ENCODE measurements at regions not wholly inside any gene's neighbourhood (a gene's known extent, or its start where the extent isn't known, plus 50 kb on each side); places are given as distances from the start of the nearest gene placed in this dataset.

DNA sequence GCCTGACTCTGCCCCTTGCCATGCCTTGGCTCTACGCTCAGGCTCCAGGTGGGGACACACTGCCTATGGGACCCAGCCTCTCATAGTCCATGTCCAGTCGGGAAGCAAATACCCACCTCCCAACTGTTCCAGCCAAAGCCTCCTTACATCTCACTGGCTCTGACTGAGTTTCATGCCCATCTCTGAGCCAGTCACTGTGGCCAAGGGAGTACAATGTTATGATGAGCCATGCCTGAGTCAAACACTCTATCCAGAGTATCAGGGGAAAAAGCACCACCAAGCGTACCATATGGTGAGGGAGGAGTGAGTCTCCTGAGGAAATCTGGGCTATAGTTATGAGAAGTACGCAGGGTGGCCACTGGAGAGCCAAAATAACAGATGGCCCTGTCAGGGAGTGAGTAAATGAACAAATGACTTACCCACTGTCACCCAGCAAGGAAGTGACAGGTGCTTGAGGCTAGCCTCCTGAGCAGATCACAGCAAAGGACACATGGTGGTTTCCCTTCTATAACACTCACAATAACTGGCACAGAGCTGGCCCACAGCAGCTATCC is 236.6 kb upstream of the GJB5 start:
- DNase-seq, result no peak

DNA sequence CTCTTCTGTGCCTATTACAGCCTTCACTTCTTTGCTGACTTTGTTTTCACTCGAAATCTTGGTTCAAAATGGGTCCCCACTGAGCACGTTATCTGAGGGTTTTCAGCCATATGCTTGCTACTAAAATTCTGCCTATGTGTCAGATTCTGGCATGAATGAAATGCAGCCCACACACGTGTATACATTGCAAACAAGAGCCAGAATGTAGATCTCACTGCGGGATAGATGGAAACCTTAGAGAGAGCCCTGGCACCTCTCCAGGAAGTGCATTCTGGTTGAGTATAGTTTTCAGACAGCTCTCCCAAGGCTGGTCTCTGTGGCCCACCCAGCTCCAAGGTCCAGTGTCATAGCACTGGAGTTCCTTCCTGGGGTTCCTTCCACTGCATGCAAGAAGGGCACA is 234.7 kb upstream of the GJB5 start:
- DNase-seq, result no peak

DNA sequence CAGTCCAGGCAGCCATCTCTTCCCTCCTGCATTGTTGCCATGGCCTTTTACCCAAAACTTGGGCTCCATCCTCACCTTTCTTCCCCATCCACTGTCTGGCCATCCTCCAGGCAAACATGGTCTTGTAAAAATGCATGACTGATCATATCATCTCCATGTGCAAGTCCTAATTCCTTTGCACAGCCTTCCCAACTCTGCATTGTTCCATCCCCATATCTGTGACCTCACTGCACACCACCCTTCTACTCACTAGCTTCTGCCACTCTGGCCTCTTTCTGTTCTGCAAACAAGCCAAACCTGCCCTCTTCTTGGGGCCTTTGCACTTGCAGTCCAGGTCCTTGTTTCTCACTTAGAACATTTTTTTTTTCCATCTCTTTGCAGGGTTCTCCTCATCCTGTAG is 230.1 kb upstream of the GJB5 start:
- no peak for DNase-seq

DNA sequence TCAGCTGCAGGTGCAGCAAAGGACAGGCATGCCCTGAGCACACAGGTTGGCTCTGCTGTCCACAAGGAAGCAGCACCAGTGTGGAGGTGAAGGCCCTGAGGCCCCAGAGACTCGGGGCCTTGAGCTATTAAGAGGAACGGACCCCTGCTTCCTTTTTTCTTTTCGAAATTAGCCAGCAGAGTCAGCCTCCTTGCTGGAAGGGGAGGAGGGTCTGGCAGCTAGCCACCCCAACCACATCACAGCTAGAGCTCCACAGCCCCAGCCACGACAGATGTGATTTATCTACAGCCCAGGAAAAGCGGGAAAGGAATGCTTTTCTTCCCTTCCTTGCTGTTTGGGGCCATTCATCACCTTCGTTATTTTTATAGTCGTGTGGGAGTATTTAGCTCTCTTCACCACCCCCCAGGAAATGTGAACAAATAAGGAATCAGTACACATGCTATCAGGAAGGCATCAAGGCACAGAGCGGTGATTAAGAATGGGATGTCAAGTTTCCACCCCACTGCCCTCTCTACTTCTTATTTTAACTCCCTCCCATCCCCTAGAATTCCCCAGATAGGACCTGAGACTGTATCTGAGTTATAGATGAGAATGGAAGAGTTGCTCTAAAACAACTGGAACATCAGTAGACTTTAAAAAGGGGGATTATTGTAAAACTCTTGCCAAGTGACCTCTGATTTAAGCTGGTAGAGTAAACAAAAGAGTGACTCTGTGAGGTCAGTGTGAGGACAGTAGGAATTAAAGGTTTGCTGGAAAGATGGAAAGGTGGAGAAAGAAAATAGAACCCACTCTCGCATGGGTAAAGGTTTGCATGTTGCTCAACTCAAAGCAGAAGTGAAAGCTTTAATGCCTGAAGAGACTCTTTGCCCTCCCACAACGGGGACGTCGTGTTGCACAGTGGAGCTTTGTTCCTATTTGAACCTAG is 224.7 kb upstream of the GJB5 start:
- DNase-seq, result no peak

DNA sequence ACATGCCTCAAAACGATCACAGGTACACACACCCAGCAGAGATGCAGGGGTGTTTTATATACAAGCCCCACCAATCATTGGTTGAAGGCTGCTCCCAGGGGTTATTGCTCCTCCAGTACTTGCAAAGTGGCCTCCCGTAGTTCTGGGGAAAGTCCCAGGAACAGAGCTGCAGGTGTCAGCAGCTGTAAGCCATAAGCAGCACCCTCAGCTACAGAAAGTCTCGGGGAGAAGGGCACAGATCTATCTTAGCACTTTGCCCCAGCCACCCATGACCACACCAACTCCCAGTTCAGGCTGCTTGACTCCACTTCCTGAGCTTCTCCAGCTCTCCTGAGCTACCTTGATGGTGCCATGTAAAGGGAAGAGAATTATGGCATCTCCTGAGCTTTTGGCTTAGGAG is 222.7 kb upstream of the GJB5 start:
- no peak for DNase-seq

DNA sequence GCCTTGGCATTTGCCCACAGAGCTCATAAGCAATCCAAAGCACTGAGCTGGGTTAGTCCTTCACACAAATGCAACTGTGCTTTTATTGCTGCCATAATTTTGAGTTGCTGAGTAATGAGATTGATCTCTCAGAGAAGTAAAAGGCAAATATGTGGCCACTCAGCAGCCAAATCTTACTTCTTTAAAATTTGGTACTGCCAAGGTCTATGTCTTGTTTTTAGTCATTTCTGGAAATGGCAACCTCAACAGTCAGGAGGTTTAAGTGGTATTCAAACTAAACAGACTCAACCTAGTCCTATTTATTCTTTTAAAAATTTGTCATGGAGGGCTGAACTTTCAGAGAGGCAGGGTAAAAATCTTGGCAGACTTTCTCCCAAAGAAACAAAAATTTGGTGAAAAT is 216.4 kb upstream of the GJB5 start:
- DNase-seq, result no peak

DNA sequence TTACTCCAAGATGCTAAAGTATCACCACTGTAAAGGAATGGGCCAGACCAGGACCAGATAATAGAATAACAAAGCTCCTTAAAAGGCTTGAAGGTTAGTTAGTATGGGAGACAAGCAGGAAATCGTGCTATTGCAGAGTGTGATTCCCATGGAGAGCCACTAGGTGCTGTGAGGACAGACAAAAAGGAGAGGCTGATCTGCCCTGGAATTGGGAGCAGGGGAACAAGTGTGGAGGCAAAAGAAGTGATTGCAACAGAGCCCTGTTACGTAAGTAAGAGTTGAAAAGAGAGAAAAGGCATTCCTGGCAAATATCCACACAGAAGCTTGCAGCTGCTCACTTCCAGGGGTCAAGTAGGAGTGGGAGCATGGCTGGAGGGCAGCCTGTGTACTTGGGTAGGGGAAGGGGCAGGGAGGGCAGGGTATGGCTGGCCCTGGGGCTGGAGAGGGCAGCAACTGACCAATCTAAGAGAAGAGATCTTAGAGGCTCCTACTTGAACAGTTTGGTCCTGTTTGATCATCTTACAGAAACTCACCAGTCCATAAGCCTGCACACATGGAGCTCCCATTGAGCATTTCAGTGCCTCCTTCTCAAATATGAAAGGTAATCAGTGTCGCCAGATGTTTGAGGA is 207.7 kb upstream of the GJB5 start:
- no peak for DNase-seq

DNA sequence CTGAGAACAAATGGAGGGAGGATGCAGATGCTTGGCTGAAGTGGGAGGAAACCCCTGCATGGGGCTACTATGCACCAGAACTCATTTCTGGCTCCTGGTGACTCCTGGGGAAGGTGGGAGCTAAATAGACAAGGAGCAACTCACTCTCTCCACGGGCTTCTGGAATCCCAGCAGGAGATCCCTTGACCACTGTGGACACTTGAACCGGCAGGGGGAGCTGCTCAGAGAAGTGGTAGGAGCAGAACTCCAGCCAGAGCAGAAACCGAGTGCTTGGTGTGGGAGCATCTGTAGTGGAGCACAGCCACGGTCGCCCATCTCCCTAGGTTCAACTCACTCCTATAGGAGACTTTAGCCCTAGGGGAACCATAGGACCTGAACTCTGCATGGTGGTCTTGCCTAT is 205.6 kb upstream of the GJB5 start:
- DNase-seq, result no peak

DNA sequence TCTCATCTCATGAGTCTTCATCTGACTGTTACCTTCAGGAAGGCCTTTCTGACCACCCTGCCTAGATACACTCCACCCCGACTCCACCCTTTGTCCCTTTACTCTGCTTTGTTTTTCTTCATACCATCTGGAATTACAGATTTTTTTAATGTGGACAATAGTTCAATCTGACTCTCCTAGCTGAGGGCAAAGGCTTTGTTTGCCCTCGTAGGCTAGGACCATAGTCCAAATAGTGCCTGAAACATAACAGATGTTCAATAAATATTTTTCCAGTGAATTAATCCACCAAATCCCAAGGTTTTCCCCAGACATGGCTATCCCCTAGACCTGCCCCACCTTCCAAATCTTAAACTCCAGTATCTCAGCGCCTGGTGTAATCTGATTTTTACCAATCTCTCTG is 176.5 kb upstream of the GJB5 start:
- no peak for DNase-seq

DNA sequence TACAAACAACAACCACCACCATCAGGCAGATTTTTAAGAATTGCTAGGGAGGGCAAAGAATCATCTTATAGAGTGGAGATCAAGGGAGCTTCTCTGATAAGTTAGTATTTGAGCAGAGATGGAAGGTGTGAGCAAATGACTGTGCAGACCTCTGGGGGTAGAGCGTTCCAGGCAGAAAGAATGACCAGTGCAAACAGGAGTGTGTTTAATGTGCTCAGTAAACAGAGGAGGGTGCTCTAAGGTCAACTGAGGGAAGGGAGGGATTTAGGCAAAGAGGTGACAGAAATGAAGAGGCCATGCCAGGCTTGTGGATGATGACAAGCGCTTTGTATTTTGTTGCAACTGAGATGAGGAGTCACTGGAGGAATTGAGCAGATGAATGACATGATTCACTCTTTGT is 172.5 kb upstream of the GJB5 start:
- DNase-seq, result no peak

DNA sequence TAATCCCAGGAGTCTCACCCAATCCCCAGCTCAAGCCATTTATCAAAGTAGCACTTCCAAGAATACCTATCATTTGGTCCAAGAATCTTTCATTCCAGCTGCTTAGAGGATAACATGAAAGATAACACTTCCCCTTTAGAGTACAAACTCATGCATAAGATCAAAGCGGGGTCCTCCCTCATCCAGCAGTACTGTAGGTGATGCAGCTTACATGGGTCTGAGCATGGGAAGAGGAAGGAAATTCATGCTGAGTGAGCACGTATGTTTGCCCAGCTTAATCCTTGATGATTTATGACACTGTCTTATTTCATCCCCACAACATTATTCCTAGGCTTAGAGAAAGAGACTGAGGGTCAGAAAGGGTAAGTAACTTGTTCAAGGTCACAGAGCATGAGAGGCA is 167.1 kb upstream of the GJB5 start:
- no peak for DNase-seq

DNA sequence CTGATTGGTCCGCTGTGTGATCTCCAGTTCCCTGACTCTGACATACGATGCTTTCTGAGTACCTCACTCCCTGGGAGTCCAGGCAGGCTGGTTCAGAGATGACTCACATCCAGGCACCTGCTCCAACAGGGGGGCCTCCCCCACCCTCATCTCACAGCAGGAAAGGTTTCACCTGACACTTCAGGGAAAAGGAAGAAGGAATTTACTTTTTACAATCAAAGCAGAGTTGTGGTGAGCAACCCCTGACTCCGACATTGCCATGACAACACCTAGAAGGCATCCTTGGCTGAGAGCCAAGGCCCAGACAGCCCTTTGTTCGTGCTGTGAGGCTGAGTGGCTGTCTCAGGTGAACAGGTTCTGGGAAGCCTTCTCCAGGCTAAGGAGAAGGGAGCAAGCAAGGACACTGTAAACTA is 164.6 kb upstream of the GJB5 start:
- no peak for DNase-seq

DNA sequence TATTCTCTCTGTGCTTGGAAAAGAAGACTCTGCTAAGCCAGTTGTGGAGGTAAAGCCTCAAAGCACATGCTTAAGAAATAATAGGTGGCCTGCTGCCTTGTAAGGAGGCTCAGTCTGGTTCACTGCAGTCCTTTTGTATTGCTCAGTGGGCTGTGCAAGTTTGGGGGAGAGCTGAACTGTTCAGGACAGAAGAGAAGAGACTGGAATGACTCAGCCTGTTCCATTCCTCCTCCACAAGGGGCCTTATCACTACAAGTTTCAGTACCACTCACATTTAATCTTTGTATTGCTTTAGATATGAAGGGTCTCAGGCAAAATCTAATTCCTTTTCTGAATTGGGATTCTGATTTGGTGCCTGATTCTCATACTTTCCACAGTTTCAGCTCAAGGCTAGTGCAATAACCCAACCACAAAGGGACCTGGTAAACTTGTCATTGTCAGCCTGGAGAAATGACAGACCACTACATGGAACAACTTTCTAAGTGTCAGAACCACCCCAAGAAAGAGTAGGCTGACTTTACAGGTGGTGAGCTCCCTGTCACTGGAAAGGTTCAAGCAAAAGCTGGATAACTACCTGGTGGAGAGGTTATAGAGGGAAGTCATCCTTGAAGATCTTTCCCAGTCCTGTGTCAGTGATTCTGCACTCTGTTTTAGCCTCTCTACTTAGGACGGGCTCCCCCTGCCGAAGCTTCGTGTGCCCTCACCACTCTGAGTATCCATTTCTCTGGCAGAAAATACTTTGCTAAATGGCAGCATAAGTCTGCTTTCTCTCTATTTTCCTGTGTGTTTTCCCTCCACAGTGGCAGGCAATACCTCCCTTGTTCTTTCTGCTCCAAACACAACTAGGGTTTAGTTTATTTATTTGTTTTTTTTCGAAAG is 162.9 kb upstream of the GJB5 start:
- DNase-seq, result no peak

DNA sequence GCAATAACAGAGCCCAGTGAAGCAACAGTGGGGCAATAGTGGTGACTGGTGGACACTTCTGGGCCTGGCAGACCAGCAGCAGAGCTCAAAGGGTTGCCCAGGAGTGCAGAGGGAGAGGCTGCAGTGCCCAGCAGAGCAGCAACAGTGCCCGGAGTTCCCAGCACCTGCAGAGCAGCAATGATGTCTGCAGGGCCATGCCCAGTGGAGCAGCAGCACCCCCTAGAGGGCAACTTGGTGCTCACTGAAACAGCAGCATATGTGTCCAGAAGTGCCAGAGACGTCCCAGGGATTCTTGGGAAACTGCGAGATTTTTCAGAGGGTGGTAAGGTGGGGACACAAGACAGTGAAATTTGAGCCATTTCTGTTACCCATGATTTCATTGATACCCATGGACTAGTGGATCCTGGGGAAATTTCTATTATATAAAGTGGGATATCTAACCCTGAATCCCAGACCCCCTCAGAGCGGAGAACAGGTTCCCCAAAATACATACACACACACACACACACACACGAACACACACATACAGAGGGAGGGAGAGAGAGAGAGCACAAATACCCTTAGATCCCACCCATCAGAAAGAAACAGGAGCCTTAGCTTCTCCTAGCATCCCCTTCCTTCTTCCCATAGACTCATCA is 156.9 kb upstream of the GJB5 start:
- peak; percentile 49 for DNase-seq

DNA sequence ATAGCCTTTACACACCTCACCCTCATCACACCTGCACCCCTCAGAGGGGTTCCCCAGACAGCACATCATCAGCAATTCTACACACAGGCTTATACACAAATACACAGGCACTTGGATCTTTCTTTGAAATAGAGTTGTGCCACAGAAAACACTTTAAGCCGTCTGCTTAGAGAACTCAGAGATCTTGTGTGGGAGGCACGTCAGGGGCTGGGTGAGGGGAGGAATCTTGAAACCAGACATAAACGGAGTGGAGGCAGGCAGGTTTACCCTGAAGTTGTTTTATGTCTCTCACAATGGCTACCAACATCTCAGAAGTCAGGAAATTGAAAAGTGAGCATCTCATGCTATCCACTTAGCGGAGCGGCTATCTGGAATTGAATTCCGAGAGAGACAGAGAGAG is 151.9 kb upstream of the GJB5 start:
- DNase-seq, result no peak

DNA sequence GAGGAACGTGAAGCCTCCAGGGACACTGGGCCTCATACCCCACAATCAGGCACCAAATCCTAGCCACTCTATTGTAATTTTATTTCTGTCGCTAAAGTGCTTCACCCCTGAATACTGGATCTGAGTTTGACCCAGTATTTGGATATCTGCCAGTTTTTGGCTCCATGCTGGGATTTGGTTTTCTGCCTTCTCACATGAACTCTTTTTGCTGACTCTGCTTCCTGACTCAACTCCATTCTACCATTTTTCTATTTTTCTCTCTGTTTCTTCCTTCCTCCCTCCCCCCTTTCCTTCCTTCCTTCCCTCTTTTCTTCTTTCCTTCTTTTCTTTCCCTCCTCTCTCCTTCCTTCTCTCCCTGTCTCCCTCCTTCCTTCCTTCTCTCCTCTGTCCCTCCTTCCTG is 151.3 kb upstream of the GJB5 start:
- no peak for DNase-seq

DNA sequence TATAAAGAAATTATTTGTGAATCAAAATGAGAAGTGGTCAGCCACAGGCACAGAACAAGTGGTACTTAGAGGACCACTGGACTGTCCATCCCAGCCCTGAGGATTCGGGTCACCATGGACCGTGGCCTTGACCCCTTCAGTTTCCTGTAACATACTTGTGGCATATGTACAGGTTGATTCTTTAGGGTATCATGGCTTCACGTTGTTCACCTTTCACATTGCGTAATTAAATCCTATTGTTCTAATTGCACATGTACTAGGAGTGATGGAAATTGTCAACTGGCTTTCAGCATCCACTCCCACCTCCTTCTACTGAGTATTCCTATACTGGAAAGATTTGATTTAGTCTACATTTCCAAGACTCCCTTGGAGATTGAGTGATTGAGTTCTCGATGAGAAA is 148.3 kb upstream of the GJB5 start:
- no peak for DNase-seq

DNA sequence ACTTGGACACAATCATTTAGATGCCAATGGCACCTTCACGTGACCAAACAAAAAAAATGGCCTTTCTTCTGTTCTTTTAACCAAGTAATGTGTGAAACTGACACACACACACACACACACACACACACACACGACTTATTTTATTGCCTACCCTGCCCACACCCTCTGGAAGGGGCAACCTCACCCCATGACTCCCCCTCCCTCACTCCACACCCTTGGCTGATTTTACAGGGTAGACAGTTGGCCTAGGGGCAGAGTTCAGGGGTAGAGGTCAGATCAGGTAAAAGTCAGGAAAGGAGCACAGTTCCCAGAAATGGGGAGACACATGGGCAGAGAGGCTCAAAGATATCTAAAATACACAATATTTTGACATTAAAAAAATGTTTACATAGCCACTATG is 144.8 kb upstream of the GJB5 start:
- no peak for DNase-seq

DNA sequence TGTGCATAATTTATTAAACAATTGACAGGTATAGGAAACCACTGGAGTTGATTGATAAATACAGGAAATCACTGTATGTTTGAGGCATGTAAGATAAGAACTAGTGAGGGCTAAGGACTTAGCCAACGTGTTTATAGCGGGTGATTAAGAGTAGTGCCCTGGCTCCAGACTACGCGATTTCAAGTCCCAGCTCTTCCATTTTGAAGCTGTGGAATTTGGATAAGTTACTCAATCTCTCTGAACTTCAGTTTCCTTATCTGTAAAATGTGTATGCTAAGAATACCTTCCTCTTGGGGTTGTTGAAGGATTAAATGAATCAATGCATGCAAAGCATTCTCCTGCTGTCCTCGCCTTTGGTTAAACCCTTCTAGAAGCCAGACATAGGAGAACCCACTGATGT is 143.3 kb upstream of the GJB5 start:
- no peak for DNase-seq

DNA sequence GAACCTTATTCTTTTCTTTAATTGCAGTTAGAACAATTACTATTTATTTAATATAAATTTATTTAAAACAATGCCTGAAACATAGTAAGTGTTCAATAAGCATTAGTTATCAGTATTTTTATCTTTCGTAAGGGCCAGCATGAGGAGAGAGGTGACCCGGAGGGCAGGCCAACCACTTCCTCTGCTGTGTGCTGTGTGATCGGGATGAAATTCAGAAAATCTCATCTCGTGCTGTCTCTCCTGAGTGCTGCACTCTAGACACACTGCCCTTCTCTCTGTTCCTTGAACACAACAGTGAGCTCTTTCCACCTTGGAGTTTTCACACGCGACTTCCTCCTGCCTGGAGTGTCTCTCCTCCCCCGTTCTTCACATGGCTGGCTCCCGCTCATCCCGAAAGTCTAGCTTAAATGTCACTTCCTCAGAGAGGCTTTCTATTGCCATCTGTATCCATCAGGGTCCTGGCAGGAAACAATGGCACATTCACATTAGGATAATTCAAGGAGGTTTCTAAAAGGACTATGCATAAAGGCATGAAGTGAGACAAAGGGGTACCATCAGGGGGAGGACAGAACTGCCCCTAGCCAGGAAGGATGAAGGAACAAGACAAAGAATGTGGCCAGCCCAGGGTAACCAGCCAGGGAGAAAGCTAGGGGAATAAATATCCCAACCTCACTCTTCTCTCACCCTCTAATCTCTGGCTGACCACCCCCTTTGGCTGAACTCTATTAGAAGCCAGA is 142.6 kb upstream of the GJB5 start:
- DNase-seq, result no peak

DNA sequence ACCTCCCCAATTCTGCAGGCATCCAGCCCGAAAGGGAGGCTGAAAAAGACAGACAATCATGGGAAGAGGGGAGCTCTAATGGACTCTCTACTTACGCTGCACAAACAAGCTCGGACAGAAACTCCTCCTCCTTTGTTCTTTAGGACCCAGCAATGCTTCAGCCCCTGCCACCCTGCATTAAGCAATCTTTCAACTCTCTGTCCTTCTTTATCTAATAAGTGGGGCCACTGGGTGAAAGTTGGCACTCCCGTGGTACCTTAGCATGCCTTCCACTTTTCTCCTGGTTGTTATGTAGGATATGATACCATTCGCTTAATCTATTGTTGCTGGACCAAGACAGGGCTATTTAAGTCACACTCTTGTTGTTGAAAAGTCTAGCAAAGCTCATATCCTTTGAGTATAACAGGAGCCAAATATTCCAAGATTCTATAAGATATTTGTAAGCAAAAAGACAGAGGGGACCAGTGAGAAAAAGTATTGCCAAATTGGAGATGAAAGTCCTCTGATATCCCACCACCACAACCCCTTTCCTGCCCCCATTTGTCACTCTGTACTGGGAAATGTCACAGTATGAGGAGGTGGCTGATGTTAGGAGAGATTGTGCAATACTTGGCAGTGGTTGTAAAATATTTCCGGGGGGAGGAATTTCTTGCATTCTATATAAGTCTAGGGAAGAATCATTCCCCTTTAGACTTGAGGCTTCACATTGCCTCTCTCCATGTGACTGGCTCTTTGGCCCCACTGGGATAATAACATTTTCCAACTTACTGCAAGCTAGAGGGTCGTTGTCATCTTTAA is 137.3 kb upstream of the GJB5 start:
- DNase-seq, result no peak

All from stimulated activated CD4-positive, alpha-beta T cell treated with anti-CD3 and anti-CD28 coated beads, Interleukin-12 subunit alpha, Interleukin-12 subunit beta, amount 100 ng/mL, for 4 hours (primary cell).